ENCODE measurements at regions not wholly inside any gene's neighbourhood (a gene's known extent, or its start where the extent isn't known, plus 50 kb on each side); places are given as distances from the start of the nearest gene placed in this dataset.

GRCh38 chr1:238499021-238499420 is 608.3 kb upstream of the ZP4 start:
- Histone ChIP-seq H3K36me3 (ENCODE audit: insufficient read depth, low read length) (no peaks in the 10 kb centered on the region), H3K4me1 (ENCODE audit: insufficient read depth, low read length) (no peaks in the 10 kb centered on the region), H4K20me1 (ENCODE audit: insufficient read depth, low read length) (no peaks in the 10 kb centered on the region), H3K27ac (ENCODE audit: low read depth, low read length) (no peak overlapping the region), H3K79me2 (ENCODE audit: insufficient read depth, low read length) (no peaks in the 10 kb centered on the region), H3K9me3 (ENCODE audit: low read depth, low read length) (no peaks in the 10 kb centered on the region), H3K4me3 (ENCODE audit: insufficient read depth, low read length) (no peak overlapping the region), H3K4me2 (ENCODE audit: insufficient read depth, low read length) (no peak overlapping the region), H2AFZ (ENCODE audit: low read length) (no peak overlapping the region), H3K27me3 (ENCODE audit: insufficient read depth, low read length) (no peaks in the 10 kb centered on the region)
- no peak for TF ChIP-seq CTCF (IDR thresholded peaks at IDR 0.05; ENCODE audit: extremely low read depth, low read depth, low read length)
- DNase-seq (ENCODE audit: insufficient read length, low spot score, missing footprints), result no peak

GRCh38 chr1:238492271-238492670 is 601.5 kb upstream of the ZP4 start:
- no peak for DNase-seq (ENCODE audit: insufficient read length, low spot score, missing footprints)
- no peaks in the 10 kb centered on the region for H3K27me3 ChIP-seq (ENCODE audit: insufficient read depth, low read length)
- H2AFZ ChIP-seq (ENCODE audit: low read length), result no peak overlapping the region
- no peak for TF ChIP-seq CTCF (IDR thresholded peaks at IDR 0.05; ENCODE audit: extremely low read depth, low read depth, low read length)
- no peaks in the 10 kb centered on the region for H3K36me3 ChIP-seq (ENCODE audit: insufficient read depth, low read length)
- H4K20me1 ChIP-seq (ENCODE audit: insufficient read depth, low read length), result no peaks in the 10 kb centered on the region
- H3K27ac ChIP-seq (ENCODE audit: low read depth, low read length), result no peak overlapping the region
- H3K4me1 ChIP-seq (ENCODE audit: insufficient read depth, low read length), result peaks cover 17% of the 10 kb centered on the region
- H3K79me2 ChIP-seq (ENCODE audit: insufficient read depth, low read length), result no peaks in the 10 kb centered on the region
- H3K4me3 ChIP-seq (ENCODE audit: insufficient read depth, low read length), result no peak overlapping the region
- no peak overlapping the region for H3K4me2 ChIP-seq (ENCODE audit: insufficient read depth, low read length)
- no peaks in the 10 kb centered on the region for H3K9me3 ChIP-seq (ENCODE audit: low read depth, low read length)

GRCh38 chr1:238491265-238491664 is 600.5 kb upstream of the ZP4 start:
- H3K9me3 ChIP-seq (ENCODE audit: low read depth, low read length), result no peaks in the 10 kb centered on the region
- no peaks in the 10 kb centered on the region for H3K27me3 ChIP-seq (ENCODE audit: insufficient read depth, low read length)
- H2AFZ ChIP-seq (ENCODE audit: low read length), result no peak overlapping the region
- no peaks in the 10 kb centered on the region for H3K79me2 ChIP-seq (ENCODE audit: insufficient read depth, low read length)
- no peak overlapping the region for H3K27ac ChIP-seq (ENCODE audit: low read depth, low read length)
- no peak overlapping the region for H3K4me2 ChIP-seq (ENCODE audit: insufficient read depth, low read length)
- no peak overlapping the region for H3K4me3 ChIP-seq (ENCODE audit: insufficient read depth, low read length)
- H3K4me1 ChIP-seq (ENCODE audit: insufficient read depth, low read length), result peaks cover 20% of the 10 kb centered on the region
- H4K20me1 ChIP-seq (ENCODE audit: insufficient read depth, low read length), result no peaks in the 10 kb centered on the region
- DNase-seq (ENCODE audit: insufficient read length, low spot score, missing footprints), result no peak
- TF ChIP-seq CTCF (IDR thresholded peaks at IDR 0.05; ENCODE audit: extremely low read depth, low read depth, low read length), result no peak
- no peaks in the 10 kb centered on the region for H3K36me3 ChIP-seq (ENCODE audit: insufficient read depth, low read length)

- no peaks in the 10 kb centered on the region for H3K27me3 ChIP-seq (ENCODE audit: insufficient read depth, low read length)
- H3K79me2 ChIP-seq (ENCODE audit: insufficient read depth, low read length), result peaks cover 11% of the 10 kb centered on the region
- no peak overlapping the region for H3K4me2 ChIP-seq (ENCODE audit: insufficient read depth, low read length)
- no peak for TF ChIP-seq CTCF (IDR thresholded peaks at IDR 0.05; ENCODE audit: extremely low read depth, low read depth, low read length)
- no peaks in the 10 kb centered on the region for H4K20me1 ChIP-seq (ENCODE audit: insufficient read depth, low read length)
- H3K36me3 ChIP-seq (ENCODE audit: insufficient read depth, low read length), result no peaks in the 10 kb centered on the region
- no peak for DNase-seq (ENCODE audit: insufficient read length, low spot score, missing footprints)
- H3K4me1 ChIP-seq (ENCODE audit: insufficient read depth, low read length), result peaks cover 24% of the 10 kb centered on the region
- no peaks in the 10 kb centered on the region for H3K9me3 ChIP-seq (ENCODE audit: low read depth, low read length)
- no peak overlapping the region for H3K4me3 ChIP-seq (ENCODE audit: insufficient read depth, low read length)
- peak overlapping the region; percentile 63 for H3K27ac ChIP-seq (ENCODE audit: low read depth, low read length)
- no peak overlapping the region for H2AFZ ChIP-seq (ENCODE audit: low read length)
These were observed 598.3 kb upstream of the ZP4 start for GRCh38 chr1:238489006-238489405.
